A549 (cell line): ENCODE measurements at regions not wholly inside any gene's neighbourhood (a gene's known extent, or its start where the extent isn't known, plus 50 kb on each side); places are given as distances from the start of the nearest gene placed in this dataset.

Experiments
- ATAC-seq, 2 experiments: fragments of 200-7000 bp in 1 of 2; fragments of >200 bp in 1 of 2; cut with Nextera tagmentation in 1 of 2; cut with Tn5 transposase in 1 of 2; 3 replicates each; pipeline versions ENCODE4 v1.8.0 to v1.9.1; 2018 to 2020; ENCODE audit warnings: mild to moderate bottlenecking in 1 of 2, moderate library complexity in 1 of 2
- CTCF ChIA-PET: fragments of 300-600 bp; sonication (Branson Sonifier 250); formaldehyde crosslinking; extraction: SDS; loops from one replicate; lab custom pipeline; 2021; ENCODE audit warnings: antibody characterized with exemption, inconsistent platforms; lab: Yijun Ruan, JAX
- POLR2A ChIA-PET: fragments of 350-600 bp; formaldehyde crosslinking; extraction: SDS; loops from one replicate; lab custom pipeline; 2021; ENCODE audit warnings: antibody characterized with exemption, inconsistent platforms; lab: Yijun Ruan, JAX
- DNase-seq, 2 experiments: peaks; one replicate each; pipeline versions ENCODE4 v3.0.0 to v3.0.0-alpha.2; 2011 to 2016; ENCODE audit warnings: low read depth in 1 of 2, low spot score in 1 of 2
- FAIRE-seq: peaks from 2 replicates; lab custom pipeline; 2011; peaks lifted over from hg19 to GRCh38; lab: Jason Lieb, UNC
- H3K27ac ChIP-seq, 2 experiments: fragments of >200 bp; sonication (Bioruptor Twin); formaldehyde crosslinking; 3 replicates each; pipeline ENCODE4 v1.5.1; 2016 to 2017
- H3K4me1 ChIP-seq: fragments of >200 bp; sonication (Bioruptor Twin); formaldehyde crosslinking; 3 replicates; pipeline ENCODE4 v1.6.1; 2016
- H3K4me2 ChIP-seq: fragments of >200 bp; sonication (Bioruptor Twin); formaldehyde crosslinking; 3 replicates; pipeline ENCODE4 v1.6.1; 2016
- H3K4me3 ChIP-seq: fragments of >200 bp; sonication (Bioruptor Twin); formaldehyde crosslinking; 3 replicates; pipeline ENCODE4 v1.5.1; 2016
- H3K9me3 ChIP-seq: fragments of >200 bp; sonication (Bioruptor Twin); formaldehyde crosslinking; 3 replicates; pipeline ENCODE4 v1.6.1; 2016
- BHLHE40 ChIP-seq: IDR thresholded peaks from 2 replicates; pipeline ENCODE4 v1.6.1; 2012; ENCODE audit warnings: low read depth, low read length, inconsistent platforms
- CBX8 ChIP-seq: fragments of 200-600 bp; sonication (generic); IDR thresholded peaks from 2 replicates; pipeline ENCODE4 v1.6.1; 2016
- CEBPB ChIP-seq, 2 experiments: fragments of >200 bp in 1 of 2; sonication (Bioruptor Twin) in 1 of 2; formaldehyde crosslinking in 1 of 2; IDR thresholded peaks; 2 replicates each; pipeline ENCODE4 v1.6.1; 2012 to 2016
- CHD2 ChIP-seq: fragments of 150-350 bp; IDR thresholded peaks from 2 replicates; pipeline ENCODE4 v1.6.1; 2014; ENCODE audit warnings: low read length; ENCODE audit not compliant: partially characterized antibody
- EHMT2 ChIP-seq: fragments of 200-600 bp; sonication (generic); IDR thresholded peaks from 2 replicates; pipeline ENCODE4 v1.6.1; 2016; ENCODE audit warnings: antibody characterized with exemption, low read depth, mild to moderate bottlenecking, moderate library complexity
- EP300 ChIP-seq, 2 experiments: fragments of >200 bp; sonication (Bioruptor Twin); formaldehyde crosslinking; IDR thresholded peaks; 2 replicates in 1 of 2; 3 replicates in 1 of 2; pipeline ENCODE4 v1.6.1; 2016 to 2017
- ESRRA ChIP-seq: fragments of 150-350 bp; IDR thresholded peaks from 2 replicates; pipeline ENCODE4 v1.6.1; 2014; ENCODE audit warnings: mild to moderate bottlenecking, low read length, borderline replicate concordance
- FOSB ChIP-seq: fragments of 250-450 bp; sonication (Bioruptor Pico); IDR thresholded peaks from 2 replicates; pipeline ENCODE4 v1.5.0; 2020; ENCODE audit warnings: mild to moderate bottlenecking, moderate library complexity
- FOXS1 ChIP-seq: fragments of 250-450 bp; sonication (Bioruptor Pico); IDR thresholded peaks from 2 replicates; pipeline ENCODE4 v1.5.0; 2020; ENCODE audit warnings: mild to moderate bottlenecking, moderate library complexity
- HOXB13 ChIP-seq: fragments of 250-450 bp; sonication (Bioruptor Pico); IDR thresholded peaks from 2 replicates; pipeline ENCODE4 v1.5.0; 2020; ENCODE audit warnings: low read depth, mild to moderate bottlenecking, moderate library complexity
- JUNB ChIP-seq: fragments of >200 bp; sonication (Bioruptor Twin); formaldehyde crosslinking; IDR thresholded peaks from 2 replicates; pipeline ENCODE4 v1.6.1; 2016
- KDM1A ChIP-seq: fragments of 200-600 bp; sonication (generic); IDR thresholded peaks from 2 replicates; pipeline ENCODE4 v1.6.1; 2016; ENCODE audit warnings: low read depth, mild to moderate bottlenecking
- MAZ ChIP-seq: fragments of 150-350 bp; IDR thresholded peaks from 2 replicates; pipeline ENCODE4 v1.6.1; 2014; ENCODE audit warnings: antibody characterized with exemption, low read depth, low read length, borderline replicate concordance
- MYC ChIP-seq: IDR thresholded peaks from 2 replicates; pipeline ENCODE4 v1.6.1; 2012; ENCODE audit warnings: mild to moderate bottlenecking, inconsistent platforms, low read length, improper control_type of control experiment, borderline replicate concordance
- NFE2L2 ChIP-seq: fragments of 150-350 bp; conservative IDR thresholded peaks from 2 replicates; pipeline ENCODE4 v1.6.1; 2014; ENCODE audit warnings: low read length
- POLR2AphosphoS2 ChIP-seq: conservative IDR thresholded peaks from 2 replicates; pipeline ENCODE4 v1.6.1; 2012; ENCODE audit warnings: low read length, improper control_type of control experiment, inconsistent platforms
- RAD21 ChIP-seq, 2 experiments: fragments of >200 bp in 1 of 2; sonication (Bioruptor Twin) in 1 of 2; formaldehyde crosslinking in 1 of 2; IDR thresholded peaks in 1 of 2; conservative IDR thresholded peaks in 1 of 2; 2 replicates in 1 of 2; 3 replicates in 1 of 2; pipeline ENCODE4 v1.6.1; 2012 to 2018; ENCODE audit warnings: inconsistent platforms in 1 of 2
- RARB ChIP-seq: fragments of 250-450 bp; sonication (Bioruptor Pico); IDR thresholded peaks from 2 replicates; pipeline ENCODE4 v1.8.0; 2021; ENCODE audit warnings: mild to moderate bottlenecking, moderate library complexity
- RFX5 ChIP-seq: fragments of 450-650 bp; IDR thresholded peaks from 2 replicates; pipeline ENCODE4 v1.7.1; 2014; ENCODE audit warnings: antibody characterized with exemption, mild to moderate bottlenecking, moderate library complexity
- RNF2 ChIP-seq: fragments of 200-600 bp; sonication (generic); IDR thresholded peaks from 2 replicates; pipeline ENCODE4 v1.6.1; 2016; ENCODE audit warnings: low read depth, mild to moderate bottlenecking, antibody characterized with exemption, moderate library complexity, borderline replicate concordance
- TFCP2L1 ChIP-seq: fragments of 250-450 bp; sonication (Bioruptor Pico); IDR thresholded peaks from 2 replicates; pipeline ENCODE4 v1.5.0; 2021; ENCODE audit warnings: mild to moderate bottlenecking
- ZFP36 ChIP-seq: fragments of 450-650 bp; IDR thresholded peaks from 2 replicates; pipeline ENCODE4 v1.6.1; 2014; ENCODE audit warnings: borderline replicate concordance; ENCODE audit not compliant: partially characterized antibody
- ZSCAN20 ChIP-seq: fragments of 250-450 bp; sonication (Bioruptor Pico); IDR thresholded peaks from 2 replicates; pipeline ENCODE4 v1.8.0; 2022; ENCODE audit warnings: mild to moderate bottlenecking, moderate library complexity
- WGBS: methylation state at CpG from one replicate; pipeline ENCODE4 v1.1.6; 2017; ENCODE audit errors: missing lambda C conversion rate; 5-methylcytosine and 5-hydroxymethylcytosine counted together
- TF ChIP-seq, protein P1 (sequence below): fragments of >200 bp; sonication (Bioruptor Twin); formaldehyde crosslinking; IDR thresholded peaks from 3 replicates; pipeline ENCODE4 v1.6.1; 2016
- TF ChIP-seq, protein P2 (sequence below): fragments of 450-650 bp; IDR thresholded peaks from 2 replicates; pipeline ENCODE4 v1.6.1; 2014; ENCODE audit warnings: antibody characterized with exemption
- TF ChIP-seq, protein P3 (sequence below): fragments of >200 bp; sonication (Bioruptor Twin); formaldehyde crosslinking; IDR thresholded peaks from 3 replicates; pipeline ENCODE4 v1.5.1; 2016

DNA sequence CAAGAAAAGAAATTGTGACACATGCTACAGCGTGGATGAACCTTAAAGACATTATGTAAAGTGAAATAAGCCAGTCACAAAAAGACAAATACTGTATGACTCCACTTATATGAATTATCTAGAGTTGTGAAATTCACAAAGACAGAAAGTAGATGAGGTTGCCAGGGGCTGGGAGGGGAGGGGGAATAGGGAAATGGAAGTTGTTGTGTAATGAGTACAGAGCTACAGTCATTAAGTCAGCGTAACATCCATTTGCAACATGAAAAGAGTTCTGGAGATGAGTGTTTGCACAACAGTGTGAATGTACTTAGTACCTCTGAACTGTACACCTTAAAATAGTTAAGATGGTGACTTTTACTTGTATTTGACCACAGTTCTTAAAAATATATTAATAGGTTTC is 112.1 kb upstream of the CDK1 start:
- 48% methylated on average over 2 of the region's 2 CpGs for WGBS
- no peak for FAIRE-seq
- ChIA-PET CTCF (no interaction called here), POLR2A (no interaction called here)
- ATAC-seq: no peak
- Histone ChIP-seq H3K27ac (no peak overlapping the region), H3K9me3 (peaks cover 1% of the 10 kb centered on the region; the same call in 1 of the 3 replicates), H3K4me3 (no peak overlapping the region), H3K4me1 (peaks cover 23% of the 10 kb centered on the region), H3K4me2 (no peak overlapping the region)
- TF ChIP-seq FOXS1 (no peak), ZFP36 (no peak), CEBPB (IDR thresholded peaks at IDR 0.05) (peak in 1 of 2 experiments; percentile 29; a peak in 1 of 4 replicates), TFCP2L1 (CRISPR knock-in tag) (no peak), BHLHE40 (no peak), RAD21 (conservative IDR thresholded peaks at IDR 0.05 in 1 of 2, IDR thresholded peaks at IDR 0.05 in 1 of 2) (no peak), RFX5 (no peak), CHD2 (no peak)
- DNase-seq: no peak

DNA sequence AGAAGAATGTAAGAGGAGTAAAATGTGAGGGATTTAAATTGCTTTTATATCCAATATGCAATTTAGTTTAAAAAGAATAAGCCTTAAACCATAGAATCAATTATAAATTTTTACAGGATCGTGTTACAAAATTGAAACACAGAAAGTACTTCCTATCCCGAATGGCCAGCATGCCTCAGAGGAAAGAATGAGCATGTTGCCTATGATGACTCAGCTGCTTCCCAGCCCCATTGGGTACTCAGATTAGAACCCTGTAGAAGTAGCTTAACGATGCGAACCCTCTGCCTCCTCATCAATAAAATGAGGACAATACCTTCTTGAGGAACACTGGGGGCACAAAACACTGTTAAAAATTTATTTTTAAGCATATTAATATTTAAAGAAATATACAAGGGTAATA is 113.4 kb upstream of the CDK1 start:
- ChIA-PET CTCF (interaction anchor here (0.7 to 1.5 kb wide), 2 partner anchors 10 to 19 kb away, joined by 3 read pairs; no protein-coding TSS in a partner anchor), POLR2A (no interaction called here)
- 73% methylated on average over 4 of the region's 4 CpGs for WGBS
- DNase-seq (no peak), FAIRE-seq (no peak), ATAC-seq (no peak)
- Histone ChIP-seq H3K4me2 (no peak overlapping the region), H3K4me1 (peaks cover 25% of the 10 kb centered on the region), H3K27ac (no peak overlapping the region), H3K4me3 (no peak overlapping the region), H3K9me3 (no peaks in the 10 kb centered on the region)
- TF ChIP-seq ZSCAN20 (CRISPR knock-in tag) (no peak), EP300 (IDR thresholded peaks at IDR 0.05) (no peak), CHD2 (no peak), EHMT2 (no peak), FOXS1 (no peak), RFX5 (no peak), KDM1A (no peak)

DNA sequence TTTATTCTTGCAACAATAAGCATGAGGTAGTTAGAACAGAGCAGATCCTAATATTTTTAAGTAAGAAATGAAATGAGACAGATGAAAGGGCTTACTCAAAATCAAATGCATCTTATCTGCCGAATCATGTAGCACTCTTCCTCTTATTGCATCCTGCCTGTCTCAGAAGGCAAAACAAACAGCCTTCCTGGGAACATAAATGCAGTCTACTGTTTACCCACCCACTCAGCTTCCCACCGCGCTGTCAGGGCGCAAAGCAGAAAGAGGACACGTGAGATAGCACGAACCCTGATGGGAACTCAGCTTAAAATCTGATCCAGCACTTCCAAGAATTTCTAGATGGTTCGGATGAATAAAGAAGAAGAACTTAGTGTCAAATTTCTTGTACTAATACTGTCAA is 114.4 kb upstream of the CDK1 start:
- FAIRE-seq (no peak), DNase-seq (no peak), ATAC-seq (peak in 1 of 2 experiments; percentile 74; a peak in 3 of 6 replicates)
- Histone ChIP-seq H3K4me3 (no peak overlapping the region), H3K9me3 (peaks cover 4% of the 10 kb centered on the region; the same call in 2 of the 3 replicates), H3K27ac (peak overlapping the region in 1 of 2 experiments; percentile 10; a peak in 1 of 6 replicates), H3K4me1 (peaks cover 25% of the 10 kb centered on the region), H3K4me2 (peak overlapping the region; percentile 25; the same call in 1 of the 3 replicates)
- TF ChIP-seq MAZ (no peak), POLR2AphosphoS2 (no peak), JUNB (no peak), CBX8 (no peak), FOSB (no peak), ZFP36 (no peak), MYC (no peak), RFX5 (no peak), KDM1A (no peak), ESRRA (no peak), HOXB13 (CRISPR knock-in tag) (no peak), RNF2 (no peak), FOXS1 (no peak), NFE2L2 (no peak), RARB (CRISPR knock-in tag) (no peak), TFCP2L1 (CRISPR knock-in tag) (no peak), EHMT2 (no peak)
- TF ChIP-seq, protein P1, sequence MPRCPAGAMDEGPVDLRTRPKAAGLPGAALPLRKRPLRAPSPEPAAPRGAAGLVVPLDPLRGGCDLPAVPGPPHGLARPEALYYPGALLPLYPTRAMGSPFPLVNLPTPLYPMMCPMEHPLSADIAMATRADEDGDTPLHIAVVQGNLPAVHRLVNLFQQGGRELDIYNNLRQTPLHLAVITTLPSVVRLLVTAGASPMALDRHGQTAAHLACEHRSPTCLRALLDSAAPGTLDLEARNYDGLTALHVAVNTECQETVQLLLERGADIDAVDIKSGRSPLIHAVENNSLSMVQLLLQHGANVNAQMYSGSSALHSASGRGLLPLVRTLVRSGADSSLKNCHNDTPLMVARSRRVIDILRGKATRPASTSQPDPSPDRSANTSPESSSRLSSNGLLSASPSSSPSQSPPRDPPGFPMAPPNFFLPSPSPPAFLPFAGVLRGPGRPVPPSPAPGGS: no peak
- TF ChIP-seq, protein P2, sequence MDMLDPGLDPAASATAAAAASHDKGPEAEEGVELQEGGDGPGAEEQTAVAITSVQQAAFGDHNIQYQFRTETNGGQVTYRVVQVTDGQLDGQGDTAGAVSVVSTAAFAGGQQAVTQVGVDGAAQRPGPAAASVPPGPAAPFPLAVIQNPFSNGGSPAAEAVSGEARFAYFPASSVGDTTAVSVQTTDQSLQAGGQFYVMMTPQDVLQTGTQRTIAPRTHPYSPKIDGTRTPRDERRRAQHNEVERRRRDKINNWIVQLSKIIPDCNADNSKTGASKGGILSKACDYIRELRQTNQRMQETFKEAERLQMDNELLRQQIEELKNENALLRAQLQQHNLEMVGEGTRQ: no peak
- TF ChIP-seq, protein P3, sequence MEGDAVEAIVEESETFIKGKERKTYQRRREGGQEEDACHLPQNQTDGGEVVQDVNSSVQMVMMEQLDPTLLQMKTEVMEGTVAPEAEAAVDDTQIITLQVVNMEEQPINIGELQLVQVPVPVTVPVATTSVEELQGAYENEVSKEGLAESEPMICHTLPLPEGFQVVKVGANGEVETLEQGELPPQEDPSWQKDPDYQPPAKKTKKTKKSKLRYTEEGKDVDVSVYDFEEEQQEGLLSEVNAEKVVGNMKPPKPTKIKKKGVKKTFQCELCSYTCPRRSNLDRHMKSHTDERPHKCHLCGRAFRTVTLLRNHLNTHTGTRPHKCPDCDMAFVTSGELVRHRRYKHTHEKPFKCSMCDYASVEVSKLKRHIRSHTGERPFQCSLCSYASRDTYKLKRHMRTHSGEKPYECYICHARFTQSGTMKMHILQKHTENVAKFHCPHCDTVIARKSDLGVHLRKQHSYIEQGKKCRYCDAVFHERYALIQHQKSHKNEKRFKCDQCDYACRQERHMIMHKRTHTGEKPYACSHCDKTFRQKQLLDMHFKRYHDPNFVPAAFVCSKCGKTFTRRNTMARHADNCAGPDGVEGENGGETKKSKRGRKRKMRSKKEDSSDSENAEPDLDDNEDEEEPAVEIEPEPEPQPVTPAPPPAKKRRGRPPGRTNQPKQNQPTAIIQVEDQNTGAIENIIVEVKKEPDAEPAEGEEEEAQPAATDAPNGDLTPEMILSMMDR: no peak
- ChIA-PET CTCF (interaction anchor here (0.6 to 1.5 kb wide), 2 partner anchors 9 to 757 kb away, joined by 3 read pairs; no protein-coding TSS in a partner anchor), POLR2A (no interaction called here)
- 74% methylated on average over 7 of the region's 7 CpGs for WGBS
